Neural crest cell (in vitro differentiated cells): ENCODE measurements at regions not wholly inside any gene's neighbourhood (a gene's known extent, or its start where the extent isn't known, plus 50 kb on each side); places are given as distances from the start of the nearest gene placed in this dataset.

Source experiments
- DNase-seq: peaks from one replicate; pipeline ENCODE4 v3.0.0; 2021; ENCODE audit warnings: low read depth, mixed read lengths, low spot score
- H3K27ac Mint-ChIP-seq: one replicate; pipeline ENCODE4 v1.8.0; 2021; ENCODE audit warnings: mild to moderate bottlenecking, mixed read lengths; ENCODE audit not compliant: unreplicated experiment
- H3K27me3 Mint-ChIP-seq: 2 replicates; pipeline ENCODE4 v1.8.0; 2021; ENCODE audit warnings: low read depth, mild to moderate bottlenecking, mixed read lengths
- H3K36me3 Mint-ChIP-seq: 2 replicates; pipeline ENCODE4 v1.8.0; 2021; ENCODE audit warnings: low read depth, mild to moderate bottlenecking, mixed read lengths
- H3K4me1 Mint-ChIP-seq: 2 replicates; pipeline ENCODE4 v1.8.0; 2021; ENCODE audit warnings: mixed read lengths
- H3K4me3 Mint-ChIP-seq: one replicate; pipeline ENCODE4 v1.8.0; 2021; ENCODE audit warnings: mild to moderate bottlenecking, mixed read lengths
- H3K9me3 Mint-ChIP-seq: 2 replicates; pipeline ENCODE4 v1.8.0; 2021; ENCODE audit warnings: mixed read lengths
- TF ChIP-seq, protein P1 (sequence below): fragments of 200-600 bp; sonication (generic); conservative IDR thresholded peaks from 2 replicates; pipeline ENCODE4 v1.5.0; 2021; ENCODE audit warnings: antibody characterized with exemption, mild to moderate bottlenecking

DNA sequence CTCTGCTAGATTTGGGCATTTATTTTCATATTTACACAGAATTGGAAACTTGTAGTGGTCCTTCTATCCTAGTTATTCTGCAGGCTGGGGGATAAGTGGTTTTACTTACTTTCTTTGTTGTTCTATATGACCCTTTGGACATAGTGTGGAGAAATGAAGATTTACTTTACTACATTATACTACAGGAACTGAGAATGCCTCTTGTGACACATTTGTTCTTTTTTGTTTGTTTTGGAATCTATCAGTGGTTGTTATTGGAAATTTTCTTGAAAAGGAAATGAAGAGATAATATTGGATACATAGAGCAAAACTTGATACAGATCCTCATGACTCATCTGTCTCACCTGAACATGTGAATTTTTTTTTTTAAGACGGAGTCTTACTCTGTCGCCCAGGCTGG lies 146.1 kb upstream of the DPYD start:
- Mint-ChIP-seq H3K4me1 (no peaks in the 10 kb centered on the region), H3K27ac (no peak overlapping the region), H3K27me3 (no peaks in the 10 kb centered on the region), H3K36me3 (no peaks in the 10 kb centered on the region), H3K9me3 (no peaks in the 10 kb centered on the region), H3K4me3 (no peak overlapping the region)
- no peak for DNase-seq
- TF ChIP-seq, protein P1, sequence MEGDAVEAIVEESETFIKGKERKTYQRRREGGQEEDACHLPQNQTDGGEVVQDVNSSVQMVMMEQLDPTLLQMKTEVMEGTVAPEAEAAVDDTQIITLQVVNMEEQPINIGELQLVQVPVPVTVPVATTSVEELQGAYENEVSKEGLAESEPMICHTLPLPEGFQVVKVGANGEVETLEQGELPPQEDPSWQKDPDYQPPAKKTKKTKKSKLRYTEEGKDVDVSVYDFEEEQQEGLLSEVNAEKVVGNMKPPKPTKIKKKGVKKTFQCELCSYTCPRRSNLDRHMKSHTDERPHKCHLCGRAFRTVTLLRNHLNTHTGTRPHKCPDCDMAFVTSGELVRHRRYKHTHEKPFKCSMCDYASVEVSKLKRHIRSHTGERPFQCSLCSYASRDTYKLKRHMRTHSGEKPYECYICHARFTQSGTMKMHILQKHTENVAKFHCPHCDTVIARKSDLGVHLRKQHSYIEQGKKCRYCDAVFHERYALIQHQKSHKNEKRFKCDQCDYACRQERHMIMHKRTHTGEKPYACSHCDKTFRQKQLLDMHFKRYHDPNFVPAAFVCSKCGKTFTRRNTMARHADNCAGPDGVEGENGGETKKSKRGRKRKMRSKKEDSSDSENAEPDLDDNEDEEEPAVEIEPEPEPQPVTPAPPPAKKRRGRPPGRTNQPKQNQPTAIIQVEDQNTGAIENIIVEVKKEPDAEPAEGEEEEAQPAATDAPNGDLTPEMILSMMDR = no peak

DNA sequence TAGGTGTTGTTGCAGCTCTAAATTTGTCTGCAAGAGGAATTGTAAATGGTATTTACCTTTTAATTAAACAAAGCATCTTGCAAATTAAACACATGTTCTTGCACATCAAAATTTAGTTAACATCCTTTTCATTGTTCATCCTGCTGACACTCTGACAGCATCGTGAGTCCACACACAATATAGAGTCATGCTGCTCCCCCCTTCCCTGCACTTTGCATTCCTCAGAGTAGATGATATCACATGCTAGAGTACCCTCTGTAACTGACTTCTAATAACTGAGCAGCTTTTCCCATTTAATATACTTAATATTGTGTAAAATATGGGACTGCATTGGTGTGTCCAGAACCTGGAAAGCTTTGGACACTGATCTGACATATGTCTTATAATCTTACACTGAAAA lies 138.8 kb upstream of the DPYD start:
- H3K27ac Mint-ChIP-seq = no peak overlapping the region
- H3K36me3 Mint-ChIP-seq = no peaks in the 10 kb centered on the region
- peaks cover 24% of the 10 kb centered on the region for H3K27me3 Mint-ChIP-seq
- H3K9me3 Mint-ChIP-seq = no peaks in the 10 kb centered on the region
- H3K4me1 Mint-ChIP-seq = peaks cover 1% of the 10 kb centered on the region
- no peak overlapping the region for H3K4me3 Mint-ChIP-seq
- DNase-seq = no peak
- TF ChIP-seq, protein P1 = no peak

DNA sequence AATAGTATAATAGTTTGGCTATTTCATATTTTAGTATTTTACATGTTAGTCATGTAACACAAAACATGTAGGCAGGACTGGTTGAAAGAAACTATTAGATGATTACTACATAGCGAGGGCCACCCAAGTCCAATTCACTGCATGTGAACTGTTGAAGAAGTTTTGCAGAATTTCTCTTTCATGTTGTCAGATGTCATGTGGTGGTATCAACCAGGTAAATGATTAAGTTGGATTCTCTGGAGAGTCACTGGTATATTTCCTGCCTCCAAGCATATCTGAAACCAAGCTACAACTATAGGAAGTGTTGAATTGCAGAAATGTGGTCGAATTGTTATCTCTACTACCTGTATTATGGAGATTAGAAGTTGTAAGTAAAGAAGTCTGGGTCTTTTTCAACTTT lies 137.8 kb upstream of the DPYD start:
- Mint-ChIP-seq H3K27me3 (peaks cover 27% of the 10 kb centered on the region), H3K4me3 (no peak overlapping the region), H3K9me3 (no peaks in the 10 kb centered on the region), H3K27ac (no peak overlapping the region), H3K4me1 (peaks cover 5% of the 10 kb centered on the region), H3K36me3 (no peaks in the 10 kb centered on the region)
- no peak for DNase-seq
- TF ChIP-seq, protein P1 = no peak

- TF ChIP-seq, protein P1 = no peak
- Mint-ChIP-seq H3K27me3 (peaks cover 40% of the 10 kb centered on the region), H3K4me3 (no peak overlapping the region), H3K9me3 (no peaks in the 10 kb centered on the region), H3K4me1 (peaks cover 16% of the 10 kb centered on the region), H3K27ac (no peak overlapping the region), H3K36me3 (no peaks in the 10 kb centered on the region)
- DNase-seq = no peak
Observed at GRCh38 chr1:98057236-98057910, 136.5 kb upstream of the DPYD start.

- DNase-seq = no peak
- no peak overlapping the region for H3K4me3 Mint-ChIP-seq
- peaks cover 45% of the 10 kb centered on the region for H3K27me3 Mint-ChIP-seq
- H3K9me3 Mint-ChIP-seq = no peaks in the 10 kb centered on the region
- TF ChIP-seq, protein P1 = no peak
- peaks cover 16% of the 10 kb centered on the region for H3K4me1 Mint-ChIP-seq
- no peaks in the 10 kb centered on the region for H3K36me3 Mint-ChIP-seq
- H3K27ac Mint-ChIP-seq = no peak overlapping the region
Observed at GRCh38 chr1:98056781-98057180, 135.9 kb upstream of the DPYD start.
